ENCODE measurements at regions not wholly inside any gene's neighbourhood (a gene's known extent, or its start where the extent isn't known, plus 50 kb on each side); places are given as distances from the start of the nearest gene placed in this dataset.
"Not testable (repeated sequence)": the region's sequence is repeated elsewhere in the genome, so short reads cannot be mapped to it uniquely, and the experiment has no call there.

DNA sequence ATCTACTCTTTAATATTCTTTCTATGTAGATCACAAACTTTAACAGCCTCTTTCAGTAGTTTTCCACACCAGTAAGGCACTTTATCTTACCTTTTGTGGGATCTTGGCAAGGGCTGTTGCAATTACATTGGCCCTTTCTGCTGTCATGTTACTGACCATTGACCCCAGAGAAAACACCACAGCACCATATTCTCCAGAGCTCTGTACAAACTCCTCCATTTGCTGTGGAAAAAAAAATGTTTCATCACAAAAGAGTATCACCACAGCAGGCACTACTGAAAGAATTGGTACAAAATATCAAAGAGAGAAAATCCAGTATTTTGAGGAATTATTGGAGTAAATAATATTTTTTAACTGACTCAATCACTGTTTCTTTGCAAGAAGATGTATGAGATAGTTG is 62.3 kb upstream of the UGT2A3 start:
- not testable (repeated sequence) for H3K36me3 Mint-ChIP-seq (ENCODE audit: insufficient read depth in 2 of 2); H3K27me3 Mint-ChIP-seq (ENCODE audit: low read depth); H3K4me1 Mint-ChIP-seq (ENCODE audit: low read depth)

DNA sequence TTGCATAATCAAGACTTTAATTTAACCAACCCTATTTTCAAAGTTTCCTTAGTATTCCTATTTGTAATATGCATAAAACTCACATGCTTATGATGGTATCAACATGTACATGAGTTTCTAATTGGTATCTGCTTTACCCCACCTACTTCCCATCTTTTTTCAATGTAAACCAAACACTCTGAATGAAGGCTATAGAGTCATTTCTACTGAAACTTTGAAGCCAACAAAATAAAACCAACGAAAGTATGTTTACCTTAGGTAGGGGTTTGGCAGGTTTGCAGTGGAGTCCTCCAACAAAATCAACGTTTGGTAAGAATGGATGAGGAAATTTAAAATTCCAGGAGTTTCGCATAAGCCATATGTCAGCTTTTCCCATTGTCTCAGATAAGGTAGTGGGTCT is 66.4 kb upstream of the UGT2A3 start:
- not testable (repeated sequence) for DNase-seq; ATAC-seq (replicated peaks in 1 of 2); H3K36me3 Mint-ChIP-seq (ENCODE audit: insufficient read depth in 2 of 2); H3K27me3 Mint-ChIP-seq (ENCODE audit: low read depth); H3K27ac Mint-ChIP-seq; H3K4me3 Mint-ChIP-seq; H3K9me3 Mint-ChIP-seq; H3K4me1 Mint-ChIP-seq (ENCODE audit: low read depth)

More for the DNA sequence above, 62.3 kb upstream of the UGT2A3 start:
- H3K9me3 Mint-ChIP-seq; H3K4me3 Mint-ChIP-seq; DNase-seq; ATAC-seq (replicated peaks in 1 of 2); H3K27ac Mint-ChIP-seq: not testable (repeated sequence)

DNA sequence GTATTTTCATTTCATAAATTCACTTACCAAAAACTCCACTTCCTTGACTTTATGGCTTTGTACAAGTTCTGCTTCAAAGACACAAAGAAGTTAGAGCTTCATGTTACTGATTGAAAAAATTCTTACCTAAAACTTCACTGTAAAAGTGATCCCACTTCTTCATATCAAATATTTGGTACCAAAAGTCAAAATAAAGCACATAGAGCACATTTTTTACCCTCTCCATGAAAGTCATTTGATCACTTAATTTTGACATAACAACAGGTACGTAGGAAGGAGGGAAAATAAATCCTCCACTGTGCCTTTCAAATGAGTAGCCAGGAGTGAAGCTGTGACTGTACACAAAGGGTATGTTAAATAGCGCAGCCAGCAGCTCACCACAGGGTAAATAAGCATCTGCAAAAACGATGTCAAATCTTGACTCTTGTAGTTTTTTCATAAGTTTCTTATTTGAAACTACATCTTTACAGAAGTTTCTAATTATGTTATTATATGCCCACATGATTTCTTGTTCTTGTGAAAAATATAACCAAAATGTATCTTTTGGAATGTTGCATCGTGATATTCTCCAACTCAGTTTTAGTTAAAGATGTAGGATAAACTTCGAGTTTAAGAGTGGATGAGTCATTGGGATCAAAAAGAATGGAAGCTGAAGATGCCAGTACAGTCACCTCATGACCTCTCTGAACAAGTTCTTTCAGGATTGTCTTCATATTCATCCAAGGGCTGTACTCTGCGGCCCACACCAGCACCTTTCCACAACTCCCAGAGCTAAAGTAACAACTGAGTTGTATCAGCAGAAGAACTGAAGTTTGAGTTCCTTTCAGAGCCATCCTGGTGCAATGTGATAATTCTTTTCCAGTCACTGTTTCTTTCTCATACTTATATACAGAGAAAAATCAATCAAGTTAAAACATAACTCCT is 68.2 kb upstream of the UGT2A3 start:
- not testable (repeated sequence) for H3K36me3 Mint-ChIP-seq (ENCODE audit: insufficient read depth in 2 of 2); H3K9me3 Mint-ChIP-seq; ATAC-seq (replicated peaks in 1 of 2)

DNA sequence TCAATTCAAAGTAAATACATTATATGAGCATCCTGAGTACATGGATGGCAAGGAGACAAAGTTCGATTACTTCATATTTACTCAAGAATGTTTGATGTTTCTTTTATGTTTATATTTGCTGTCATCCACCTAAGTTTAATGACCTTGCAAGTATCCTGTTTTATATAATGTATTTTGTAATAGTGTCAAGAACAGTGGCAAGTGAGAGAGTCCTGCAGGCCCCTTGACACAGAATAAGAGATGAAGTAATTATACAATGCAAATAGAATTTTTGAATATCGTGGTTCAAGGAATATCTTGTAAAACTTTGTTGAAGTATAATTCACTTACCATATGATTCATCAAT is 68.8 kb upstream of the UGT2A3 start:
- not testable (repeated sequence) for H3K4me3 Mint-ChIP-seq; H3K27me3 Mint-ChIP-seq (ENCODE audit: low read depth); H3K9me3 Mint-ChIP-seq; DNase-seq; H3K4me1 Mint-ChIP-seq (ENCODE audit: low read depth); ATAC-seq (replicated peaks in 1 of 2); H3K27ac Mint-ChIP-seq; H3K36me3 Mint-ChIP-seq (ENCODE audit: insufficient read depth in 2 of 2)

More for the DNA sequence above, 68.2 kb upstream of the UGT2A3 start:
- not testable (repeated sequence) for H3K27ac Mint-ChIP-seq; DNase-seq; H3K4me3 Mint-ChIP-seq; H3K27me3 Mint-ChIP-seq (ENCODE audit: low read depth); H3K4me1 Mint-ChIP-seq (ENCODE audit: low read depth)

DNA sequence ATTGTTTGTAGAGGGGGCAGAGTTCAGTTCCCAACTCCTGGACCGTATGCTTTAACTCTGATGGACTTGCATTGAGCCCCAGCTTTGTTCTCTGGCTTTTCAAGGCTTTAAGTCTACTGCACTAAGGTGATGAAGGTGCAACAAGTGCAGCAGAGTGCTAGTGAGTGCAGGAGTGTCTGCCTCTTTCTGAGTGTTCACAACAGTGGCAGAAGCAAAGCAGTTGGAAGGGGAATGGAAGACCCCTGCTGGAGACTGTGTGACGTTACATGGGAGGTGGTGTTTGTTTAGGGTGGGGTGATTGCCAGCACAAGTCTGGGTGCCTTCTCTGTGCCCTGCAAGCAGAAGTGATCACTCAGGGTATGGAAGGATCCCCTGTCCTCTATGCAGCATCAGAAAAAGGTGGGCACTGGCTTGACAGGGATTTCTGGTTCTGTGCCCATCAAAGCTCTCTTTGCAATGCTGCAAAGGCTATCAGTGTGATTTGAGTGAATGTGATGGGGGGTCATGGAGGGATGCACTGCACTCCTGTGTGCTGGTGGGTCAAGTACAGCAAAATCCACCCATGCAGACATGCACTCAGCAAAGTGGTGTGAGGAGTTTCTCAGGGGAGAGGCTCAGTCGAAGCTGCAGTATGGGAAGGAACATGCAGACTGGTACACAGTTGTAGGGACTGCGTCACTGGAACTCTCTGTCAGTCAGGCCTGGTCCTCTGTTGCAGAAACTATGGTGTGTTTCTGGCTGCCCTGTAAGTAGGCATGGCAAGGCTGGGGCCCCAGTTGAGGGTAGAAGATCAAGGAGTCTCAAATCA is 70.9 kb upstream of the UGT2B7 start:
- peaks cover 0 to 2% of the 10 kb centered on the region in 2 donors for H3K9me3 Mint-ChIP-seq
- no peaks in the 10 kb centered on the region for H3K27me3 Mint-ChIP-seq (ENCODE audit: low read depth)
- H3K27ac Mint-ChIP-seq: no peak overlapping the region
- H3K4me3 Mint-ChIP-seq: no peak overlapping the region
- no peaks in the 10 kb centered on the region for H3K4me1 Mint-ChIP-seq (ENCODE audit: low read depth)
- H3K36me3 Mint-ChIP-seq (ENCODE audit: insufficient read depth in 2 of 2): no peaks in the 10 kb centered on the region
- ATAC-seq (replicated peaks in 1 of 2) (no peak), DNase-seq (no peak)

DNA sequence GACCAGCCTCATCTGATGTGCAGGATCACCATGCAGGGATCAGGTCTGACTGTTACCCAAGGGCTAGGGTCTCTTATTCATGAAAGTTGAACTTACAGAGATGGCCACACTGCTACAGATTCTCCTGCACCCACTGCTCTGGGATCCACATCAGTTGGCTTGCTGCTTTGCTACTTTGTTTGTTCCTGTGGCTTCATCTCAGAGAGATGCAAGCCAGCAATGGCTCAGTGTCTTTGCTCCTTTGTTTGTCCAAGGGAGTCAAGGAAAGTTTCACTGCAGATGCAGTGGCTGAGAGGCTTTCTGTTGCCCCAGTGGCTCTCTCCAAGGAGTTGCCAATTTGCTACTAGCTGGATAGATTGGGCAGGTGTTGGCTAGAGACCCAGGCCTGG is 70.3 kb upstream of the UGT2B7 start:
- ATAC-seq (replicated peaks in 1 of 2) (no peak), DNase-seq (no peak)
- Mint-ChIP-seq H3K27me3 (ENCODE audit: low read depth) (no peaks in the 10 kb centered on the region), H3K27ac (no peak overlapping the region), H3K9me3 (peaks cover 0 to 2% of the 10 kb centered on the region in 2 donors), H3K36me3 (ENCODE audit: insufficient read depth in 2 of 2) (no peaks in the 10 kb centered on the region), H3K4me1 (ENCODE audit: low read depth) (no peaks in the 10 kb centered on the region), H3K4me3 (no peak overlapping the region)

DNA sequence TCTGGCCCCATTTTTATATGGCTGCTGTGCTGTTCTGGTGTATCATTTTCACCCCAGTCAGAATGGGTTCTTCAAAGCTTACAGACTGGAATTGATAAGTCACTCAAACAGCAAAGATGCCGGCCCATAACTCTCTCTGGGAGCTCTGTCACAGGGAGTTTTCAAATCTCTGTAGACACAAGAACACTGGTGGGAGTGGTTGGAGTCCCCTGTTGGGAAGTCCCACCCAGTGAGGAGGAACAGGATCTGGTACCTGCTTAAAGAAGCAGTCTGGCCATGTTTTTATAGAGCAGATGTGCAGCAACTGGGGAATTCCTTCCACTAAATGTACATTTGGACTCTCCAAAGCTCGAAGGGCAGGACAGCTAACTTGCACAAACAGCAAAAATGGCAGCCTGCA is 69.3 kb upstream of the UGT2B7 start:
- Mint-ChIP-seq H3K4me3 (no peak overlapping the region), H3K27me3 (ENCODE audit: low read depth) (no peaks in the 10 kb centered on the region), H3K4me1 (ENCODE audit: low read depth) (no peaks in the 10 kb centered on the region), H3K9me3 (peaks cover 0 to 3% of the 10 kb centered on the region in 2 donors), H3K36me3 (ENCODE audit: insufficient read depth in 2 of 2) (no peaks in the 10 kb centered on the region), H3K27ac (no peak overlapping the region)
- no peak for DNase-seq
- ATAC-seq (replicated peaks in 1 of 2): no peak

DNA sequence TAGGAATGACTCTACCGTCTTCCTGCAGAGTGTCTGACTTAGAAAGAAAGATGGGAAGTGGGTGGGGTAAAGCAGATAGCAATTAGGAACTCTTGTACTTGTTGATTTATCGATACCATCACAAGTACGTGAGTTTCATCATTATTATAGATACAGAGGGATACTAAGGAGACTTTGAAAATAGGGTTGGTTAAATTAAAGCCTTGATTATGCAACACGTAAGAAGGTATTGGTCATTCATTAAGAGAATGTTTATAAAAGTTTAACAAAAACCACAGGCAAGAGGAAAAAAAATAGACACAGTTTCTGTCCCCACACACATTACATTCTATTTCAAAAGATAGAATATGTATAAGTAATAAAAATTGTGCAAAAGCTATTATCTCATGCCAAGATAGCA is 65.9 kb upstream of the UGT2B7 start:
- Mint-ChIP-seq H3K27ac (no peak overlapping the region), H3K9me3 (peaks cover 2 to 5% of the 10 kb centered on the region in 2 donors), H3K4me1 (ENCODE audit: low read depth) (no peaks in the 10 kb centered on the region), H3K4me3 (no peak overlapping the region), H3K27me3 (ENCODE audit: low read depth) (no peaks in the 10 kb centered on the region), H3K36me3 (ENCODE audit: insufficient read depth in 2 of 2) (peaks cover 0 to 2% of the 10 kb centered on the region in 2 donors)
- DNase-seq (no peak), ATAC-seq (replicated peaks in 1 of 2) (no peak)

DNA sequence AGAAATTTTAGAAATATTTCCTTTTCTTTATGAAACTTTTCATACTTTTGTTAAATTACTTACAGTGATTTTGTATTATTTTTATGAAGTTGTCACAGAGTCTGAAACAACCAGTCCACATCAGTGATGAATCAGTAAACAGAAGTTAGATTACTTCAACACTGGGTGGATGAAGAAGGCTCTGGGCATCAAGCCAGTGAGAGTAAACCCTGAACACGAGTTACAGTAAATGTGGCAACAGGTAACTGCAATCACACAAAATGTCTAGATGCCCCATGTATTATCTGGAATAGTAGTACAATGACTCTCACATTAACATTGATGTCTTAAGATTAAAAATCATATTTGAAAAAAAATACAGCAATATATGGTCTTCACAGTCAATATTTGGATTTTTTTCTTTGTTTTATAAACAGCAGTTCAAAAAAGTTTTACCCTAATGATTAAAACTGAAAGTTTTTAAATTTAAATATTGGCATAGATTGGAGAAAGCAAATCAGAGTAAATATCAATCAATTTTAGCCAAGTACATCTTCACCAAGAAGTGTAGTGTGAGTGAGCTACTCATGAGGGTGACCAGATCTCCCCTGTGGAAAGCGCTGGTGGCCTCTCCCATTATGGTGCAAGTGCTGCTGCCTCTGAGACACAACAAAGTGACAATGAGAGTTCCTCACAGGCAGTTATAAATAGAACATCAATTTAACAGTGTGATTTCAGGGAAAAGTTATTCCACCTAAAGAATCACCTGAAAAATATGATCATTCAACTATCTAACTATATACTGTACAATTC is 63.2 kb upstream of the UGT2B7 start:
- H3K9me3 Mint-ChIP-seq: peaks cover 4 to 6% of the 10 kb centered on the region in 2 donors
- ATAC-seq (replicated peaks in 1 of 2) (no peak), DNase-seq (no peak)
- no peaks in the 10 kb centered on the region for H3K4me1 Mint-ChIP-seq (ENCODE audit: low read depth)
- H3K27ac Mint-ChIP-seq: no peak overlapping the region
- H3K36me3 Mint-ChIP-seq (ENCODE audit: insufficient read depth in 2 of 2): peaks cover 0 to 2% of the 10 kb centered on the region in 2 donors
- H3K27me3 Mint-ChIP-seq (ENCODE audit: low read depth): no peaks in the 10 kb centered on the region
- H3K4me3 Mint-ChIP-seq: no peak overlapping the region

DNA sequence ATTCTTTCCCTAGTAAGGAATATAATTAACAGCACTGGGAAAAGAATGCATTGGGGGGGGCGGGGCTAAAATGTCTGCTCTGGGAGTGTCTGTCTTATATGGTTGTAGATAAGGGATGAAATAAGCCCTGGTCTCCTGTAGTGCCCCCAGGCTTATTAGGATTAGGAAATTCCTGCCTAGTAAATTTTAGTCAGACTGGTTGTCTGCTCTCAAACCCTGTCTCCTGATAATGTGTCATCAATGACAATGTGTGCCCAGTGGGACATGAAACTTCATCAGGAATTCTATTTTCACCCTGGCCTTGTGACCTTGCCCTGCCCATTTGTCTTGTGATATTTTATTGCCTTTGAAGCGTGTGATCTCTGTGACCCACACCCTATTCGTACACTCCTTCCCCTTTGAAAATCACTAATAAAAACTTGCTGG is 61.9 kb upstream of the UGT2B7 start:
- H3K27ac Mint-ChIP-seq: peak overlapping the region; percentile 55
- not testable (repeated sequence) for H3K36me3 Mint-ChIP-seq (ENCODE audit: insufficient read depth in 2 of 2); DNase-seq; H3K4me3 Mint-ChIP-seq; H3K9me3 Mint-ChIP-seq; ATAC-seq (replicated peaks in 1 of 2); H3K27me3 Mint-ChIP-seq (ENCODE audit: low read depth); H3K4me1 Mint-ChIP-seq (ENCODE audit: low read depth)

DNA sequence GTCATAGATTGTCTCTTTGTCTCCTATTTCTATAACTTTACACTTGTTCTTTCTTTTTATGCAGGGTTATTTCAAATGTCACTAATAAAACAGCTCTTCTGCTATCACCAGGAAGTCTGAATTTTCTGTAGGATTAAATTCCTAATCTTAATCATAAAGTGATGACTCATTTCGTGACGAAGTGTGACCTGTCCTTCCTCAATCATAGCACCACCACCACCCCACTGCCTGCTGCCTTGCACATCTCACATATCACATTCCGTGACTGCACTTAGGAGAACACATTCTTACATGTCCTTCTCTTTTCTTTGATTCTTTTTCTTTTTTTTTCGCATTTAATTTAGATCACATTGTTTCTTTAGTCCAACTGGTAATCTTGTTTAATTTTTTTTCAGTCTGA is 57.7 kb upstream of the UGT2B7 start:
- H3K4me1 Mint-ChIP-seq (ENCODE audit: low read depth): no peaks in the 10 kb centered on the region
- DNase-seq (no peak), ATAC-seq (replicated peaks in 1 of 2) (no peak)
- H3K27ac Mint-ChIP-seq: no peak overlapping the region
- H3K4me3 Mint-ChIP-seq: no peak overlapping the region
- H3K27me3 Mint-ChIP-seq (ENCODE audit: low read depth): no peaks in the 10 kb centered on the region
- peaks cover 0 to 2% of the 10 kb centered on the region in 2 donors for H3K36me3 Mint-ChIP-seq (ENCODE audit: insufficient read depth in 2 of 2)
- H3K9me3 Mint-ChIP-seq: peaks cover 4 to 5% of the 10 kb centered on the region in 2 donors

DNA sequence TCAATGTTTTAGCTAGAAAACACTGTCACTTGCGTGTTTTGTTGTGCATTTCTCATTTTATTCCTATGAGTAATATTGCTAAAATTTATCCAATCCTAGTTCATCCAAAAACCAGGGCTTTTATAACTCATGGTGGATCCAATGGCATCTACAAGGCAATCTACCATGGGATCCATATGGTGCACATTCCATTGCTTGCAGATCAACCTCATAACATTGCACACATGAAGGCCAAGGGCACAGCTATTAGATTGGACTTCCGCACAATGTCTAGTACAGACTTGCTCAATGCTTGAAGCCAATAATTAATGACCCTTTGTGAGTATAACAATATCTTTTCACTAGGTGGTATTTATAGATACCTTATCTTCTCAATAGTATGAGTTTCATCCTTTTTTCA is 57.2 kb upstream of the UGT2B7 start:
- peaks cover 4 to 5% of the 10 kb centered on the region in 2 donors for H3K9me3 Mint-ChIP-seq
- no peak overlapping the region for H3K27ac Mint-ChIP-seq
- ATAC-seq (replicated peaks in 1 of 2): no peak
- no peak overlapping the region for H3K4me3 Mint-ChIP-seq
- DNase-seq: no peak
- peaks cover 0 to 2% of the 10 kb centered on the region in 2 donors for H3K36me3 Mint-ChIP-seq (ENCODE audit: insufficient read depth in 2 of 2)
- no peaks in the 10 kb centered on the region for H3K27me3 Mint-ChIP-seq (ENCODE audit: low read depth)
- H3K4me1 Mint-ChIP-seq (ENCODE audit: low read depth): no peaks in the 10 kb centered on the region

DNA sequence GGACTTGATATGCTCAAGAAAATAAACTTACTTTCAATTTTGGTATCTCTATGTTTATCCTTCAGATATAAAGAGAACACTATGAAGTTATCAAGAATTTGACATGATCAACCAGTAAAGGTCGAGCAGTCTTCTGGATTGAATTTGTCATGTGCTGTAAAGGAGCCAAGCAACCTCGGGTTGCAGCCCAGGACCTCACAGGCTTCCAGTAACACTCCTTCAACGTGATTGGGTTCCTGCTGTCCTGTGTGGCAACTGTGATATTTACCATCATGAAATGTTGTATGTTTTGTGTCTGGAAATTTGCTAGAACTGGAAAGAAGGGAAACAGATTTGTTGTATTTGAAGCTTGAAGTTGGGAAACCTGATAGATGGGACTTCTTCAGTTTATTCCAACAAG is 52.0 kb upstream of the UGT2B7 start:
- no peaks in the 10 kb centered on the region for H3K4me1 Mint-ChIP-seq (ENCODE audit: low read depth)
- H3K4me3 Mint-ChIP-seq: no peak overlapping the region
- no peaks in the 10 kb centered on the region for H3K36me3 Mint-ChIP-seq (ENCODE audit: insufficient read depth in 2 of 2)
- no peak for DNase-seq
- H3K9me3 Mint-ChIP-seq: no peaks in the 10 kb centered on the region
- no peaks in the 10 kb centered on the region for H3K27me3 Mint-ChIP-seq (ENCODE audit: low read depth)
- ATAC-seq (replicated peaks in 1 of 2): no peak
- no peak overlapping the region for H3K27ac Mint-ChIP-seq
